KOPT-K1 (cell line): ENCODE measurements at regions not wholly inside any gene's neighbourhood (a gene's known extent, or its start where the extent isn't known, plus 50 kb on each side); places are given as distances from the start of the nearest gene placed in this dataset.

Experiments used
- H3K27ac ChIP-seq: fragments of 200-600 bp; sonication (generic); 2 replicates; pipeline ENCODE4 v1.5.1; 2016; ENCODE audit warnings: antibody characterized with exemption, mild to moderate bottlenecking, low read depth, low read length; ENCODE audit not compliant: poor library complexity, severe bottlenecking
- H3K36me3 ChIP-seq: fragments of 200-600 bp; sonication (generic); 2 replicates; pipeline ENCODE4 v1.5.1; 2017; ENCODE audit warnings: antibody characterized with exemption, mild to moderate bottlenecking, low read length, moderate library complexity; ENCODE audit not compliant: insufficient read depth
- H3K9me3 ChIP-seq: fragments of 200-600 bp; sonication (generic); 2 replicates; pipeline ENCODE4 v1.5.1; 2017; ENCODE audit warnings: antibody characterized with exemption, low read length, mild to moderate bottlenecking; ENCODE audit not compliant: insufficient read depth, poor library complexity, severe bottlenecking

GRCh38 chr2:66240286-66240685 is 194.6 kb upstream of the MEIS1 start:
- Histone ChIP-seq H3K36me3 (no peaks in the 10 kb centered on the region), H3K27ac (no peak overlapping the region), H3K9me3 (no peaks in the 10 kb centered on the region)

GRCh38 chr2:66239655-66240054 is 195.3 kb upstream of the MEIS1 start:
- Histone ChIP-seq H3K9me3 (no peaks in the 10 kb centered on the region), H3K36me3 (no peaks in the 10 kb centered on the region), H3K27ac (no peak overlapping the region)

DNA sequence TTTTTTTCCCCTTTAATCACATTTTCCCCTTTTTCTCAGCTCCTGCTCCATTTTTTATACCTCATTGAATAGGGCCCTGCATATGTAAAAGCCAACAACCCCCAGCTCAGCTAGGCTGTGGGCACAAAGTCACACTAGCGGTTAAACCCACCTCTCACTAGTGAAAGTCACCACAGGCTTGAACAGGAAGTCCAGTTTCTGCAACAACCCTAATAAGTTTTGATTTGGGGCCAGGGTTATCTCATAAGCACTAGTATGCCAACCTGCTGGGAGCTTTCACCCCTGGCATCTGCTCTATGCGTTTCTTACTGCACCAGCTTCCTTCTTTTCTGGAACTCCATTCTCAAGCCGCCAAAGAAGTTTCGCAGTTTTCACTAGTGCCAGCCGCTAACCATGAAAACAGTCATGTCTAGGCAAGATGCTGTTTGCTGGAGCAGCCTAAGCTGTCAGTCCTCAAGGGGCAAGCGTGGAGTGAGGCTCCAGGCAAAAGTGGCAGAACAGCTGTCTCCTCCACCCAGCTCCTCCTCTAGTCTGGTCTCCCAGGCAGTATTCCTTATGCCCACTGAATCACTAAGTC is 197.0 kb upstream of the MEIS1 start:
- no peaks in the 10 kb centered on the region for H3K9me3 ChIP-seq
- no peaks in the 10 kb centered on the region for H3K36me3 ChIP-seq
- H3K27ac ChIP-seq = no peak overlapping the region

- Histone ChIP-seq H3K36me3 (no peaks in the 10 kb centered on the region), H3K9me3 (no peaks in the 10 kb centered on the region), H3K27ac (no peak overlapping the region)
Measured at GRCh38 chr2:66236816-66237802, 197.8 kb upstream of the MEIS1 start.

DNA sequence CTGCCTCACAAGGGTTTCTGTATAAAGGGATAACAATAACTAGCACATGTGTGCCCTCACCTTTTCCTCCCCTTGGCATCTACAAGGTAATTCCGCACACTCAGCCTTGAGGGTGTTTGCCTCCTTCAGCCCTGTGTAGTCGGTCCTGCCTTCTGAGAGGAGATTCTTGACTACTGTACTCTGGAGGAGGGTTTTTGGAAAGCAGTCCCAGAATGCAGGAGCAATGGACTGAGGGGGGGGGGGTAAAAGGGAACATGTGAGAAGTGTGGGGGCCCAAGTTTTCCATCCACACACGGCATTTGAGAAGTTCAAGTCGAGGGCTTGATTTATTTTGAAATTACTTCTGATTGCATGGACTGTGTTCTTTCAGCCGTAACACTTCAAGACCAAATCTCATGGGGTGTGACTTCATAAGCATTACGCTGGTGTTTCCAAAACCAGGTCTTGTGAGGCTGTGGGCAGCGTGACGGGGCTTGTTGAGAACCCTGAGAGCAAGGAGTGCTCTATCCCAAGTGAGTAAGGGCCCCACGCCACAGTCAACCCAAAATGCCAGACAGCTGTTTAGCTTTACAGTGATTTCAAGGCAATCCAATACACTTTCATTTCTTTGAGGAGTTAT is 198.7 kb upstream of the MEIS1 start:
- no peak overlapping the region for H3K27ac ChIP-seq
- H3K9me3 ChIP-seq = no peaks in the 10 kb centered on the region
- no peaks in the 10 kb centered on the region for H3K36me3 ChIP-seq

- H3K36me3 ChIP-seq = no peaks in the 10 kb centered on the region
- H3K9me3 ChIP-seq = no peaks in the 10 kb centered on the region
- H3K27ac ChIP-seq = no peak overlapping the region
Measured at GRCh38 chr2:66235428-66235827, 199.5 kb upstream of the MEIS1 start.

DNA sequence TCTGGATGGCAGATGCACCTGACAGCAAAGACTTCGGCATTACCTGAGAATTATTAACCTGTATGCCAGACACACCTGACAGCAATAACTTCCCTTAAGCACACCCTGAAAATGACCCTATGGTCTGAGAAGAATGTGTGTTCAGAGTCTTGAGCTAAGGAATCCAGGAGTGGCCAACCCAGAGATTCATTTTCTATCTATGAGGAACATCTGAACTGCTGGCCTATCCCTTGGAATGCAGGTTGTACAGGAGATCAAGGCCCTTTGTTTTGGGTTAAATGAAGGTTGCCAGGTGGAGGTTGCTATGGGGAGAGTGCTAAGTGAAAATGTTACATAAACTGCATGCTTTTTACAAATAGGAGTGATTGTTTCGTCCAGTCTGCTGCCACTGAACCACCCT is 200.9 kb upstream of the MEIS1 start:
- Histone ChIP-seq H3K9me3 (no peaks in the 10 kb centered on the region), H3K27ac (no peak overlapping the region), H3K36me3 (no peaks in the 10 kb centered on the region)

- Histone ChIP-seq H3K9me3 (no peaks in the 10 kb centered on the region), H3K36me3 (no peaks in the 10 kb centered on the region), H3K27ac (no peak overlapping the region)
Measured at GRCh38 chr2:66228128-66228547, 206.8 kb upstream of the MEIS1 start.

GRCh38 chr2:66217039-66217585 is 217.8 kb upstream of the MEIS1 start:
- H3K27ac ChIP-seq = no peak overlapping the region
- no peaks in the 10 kb centered on the region for H3K9me3 ChIP-seq
- H3K36me3 ChIP-seq = no peaks in the 10 kb centered on the region

DNA sequence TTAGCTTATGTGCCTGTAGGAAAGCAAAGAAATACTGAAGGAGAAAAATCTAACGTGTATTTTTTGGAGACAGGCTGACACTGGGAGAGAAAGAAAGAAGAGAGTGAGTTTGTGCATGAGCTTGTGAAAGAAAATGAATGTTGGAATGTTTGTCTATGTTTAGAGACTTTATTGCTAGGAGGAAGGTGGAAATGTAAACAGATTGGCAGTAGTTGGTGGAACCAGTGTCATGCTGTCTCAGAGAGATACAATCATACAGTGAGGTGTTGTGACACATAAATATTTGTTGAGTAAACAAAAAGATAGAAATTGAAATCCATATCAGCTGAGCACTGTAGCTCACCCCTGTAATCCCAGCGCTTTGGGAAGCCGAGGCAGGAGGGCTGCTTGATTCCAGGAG is 222.2 kb upstream of the MEIS1 start:
- Histone ChIP-seq H3K36me3 (no peaks in the 10 kb centered on the region), H3K9me3 (no peaks in the 10 kb centered on the region), H3K27ac (no peak overlapping the region)

- Histone ChIP-seq H3K9me3 (no peaks in the 10 kb centered on the region), H3K36me3 (no peaks in the 10 kb centered on the region), H3K27ac (no peak overlapping the region)
Measured at GRCh38 chr2:66202586-66202985, 232.3 kb upstream of the MEIS1 start.

DNA sequence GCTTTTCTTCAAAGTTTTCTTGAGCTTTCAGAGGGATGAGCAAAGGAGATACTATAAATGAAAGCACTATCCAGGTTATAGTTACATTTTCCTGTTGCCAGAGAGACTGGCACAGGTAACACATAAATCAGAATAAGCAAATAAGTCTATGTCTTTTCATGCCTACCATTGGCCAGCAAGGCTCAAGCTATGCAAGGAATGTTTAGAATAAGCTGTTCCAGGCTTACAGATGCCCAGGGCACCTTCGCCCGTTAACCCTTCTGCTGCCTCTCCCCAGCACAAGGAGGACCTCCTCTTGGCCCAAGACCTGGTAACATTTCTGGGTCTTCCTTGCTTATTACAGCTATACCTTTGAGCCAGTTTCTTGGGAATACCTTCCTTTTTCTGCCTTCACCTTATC is 233.7 kb upstream of the MEIS1 start:
- Histone ChIP-seq H3K36me3 (no peaks in the 10 kb centered on the region), H3K27ac (no peak overlapping the region), H3K9me3 (no peaks in the 10 kb centered on the region)

DNA sequence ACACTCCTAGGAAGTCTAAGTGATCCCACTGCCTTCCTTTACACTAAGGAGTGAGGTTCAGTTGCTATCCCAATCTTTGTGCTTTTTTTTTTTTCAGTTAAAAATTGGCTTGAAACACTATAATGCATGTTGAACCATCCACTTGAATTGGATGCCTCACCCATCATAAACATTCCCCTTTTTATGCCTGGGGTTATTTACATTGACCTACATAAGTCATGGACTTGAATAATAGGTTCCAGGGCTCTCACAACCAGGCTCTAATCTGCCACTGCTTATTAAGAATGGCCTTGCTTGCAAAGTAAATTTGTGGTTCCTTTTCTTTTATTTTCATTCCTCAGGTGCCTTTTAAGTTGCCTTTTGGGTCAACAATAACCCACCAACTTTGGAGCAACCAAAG is 236.1 kb upstream of the MEIS1 start:
- Histone ChIP-seq H3K36me3 (no peaks in the 10 kb centered on the region), H3K9me3 (no peaks in the 10 kb centered on the region), H3K27ac (no peak overlapping the region)

- Histone ChIP-seq H3K9me3 (no peaks in the 10 kb centered on the region), H3K36me3 (no peaks in the 10 kb centered on the region), H3K27ac (no peak overlapping the region)
Measured at GRCh38 chr2:66192888-66193287, 242.0 kb upstream of the MEIS1 start.

DNA sequence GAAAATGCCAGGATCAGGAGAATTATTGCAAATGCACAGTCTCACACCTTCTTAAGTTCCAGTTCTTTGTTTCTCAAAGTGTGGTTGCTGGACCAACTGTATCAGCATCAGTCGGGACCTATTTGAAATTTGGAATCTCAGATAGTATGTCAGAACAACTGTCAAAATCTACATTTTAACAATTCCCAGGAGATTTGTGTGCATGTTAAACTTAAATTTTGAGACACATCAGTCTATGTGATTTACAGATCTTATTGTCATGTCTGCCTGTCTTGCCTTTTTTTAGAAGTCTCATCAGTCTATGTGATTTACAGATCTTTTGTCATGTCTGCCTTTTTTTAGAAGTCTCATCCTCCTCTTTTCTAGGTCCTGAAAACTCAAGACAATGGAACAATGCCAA is 243.6 kb upstream of the MEIS1 start:
- H3K9me3 ChIP-seq = no peaks in the 10 kb centered on the region
- no peaks in the 10 kb centered on the region for H3K36me3 ChIP-seq
- no peak overlapping the region for H3K27ac ChIP-seq
